ENCODE measurements at regions not wholly inside any gene's neighbourhood (a gene's known extent, or its start where the extent isn't known, plus 50 kb on each side); places are given as distances from the start of the nearest gene placed in this dataset.

GRCh38 chr16:13770436-13770835 lies 149.5 kb upstream of the ERCC4 start:
- no peak overlapping the region for H2AFZ ChIP-seq (ENCODE audit: insufficient read depth, low read depth, low read length, poor library complexity, severe bottlenecking)
- no peak overlapping the region for H3K9ac ChIP-seq (ENCODE audit: insufficient read depth, low read length, poor library complexity, severe bottlenecking)
- DNase-seq, result no peak
- no peaks in the 10 kb centered on the region for H3K9me3 ChIP-seq (replicated peaks in 1 of 2; ENCODE audit: control insufficient read depth in 1 of 2, insufficient read depth in 1 of 2, low read length in 2 of 2)
- H3K4me3 Mint-ChIP-seq, result no peak overlapping the region
- no peaks in the 10 kb centered on the region for H3K4me1 Mint-ChIP-seq
- no peak overlapping the region for H3K27ac Mint-ChIP-seq
- H4K20me1 ChIP-seq (ENCODE audit: insufficient read depth, low read length), result no peaks in the 10 kb centered on the region
- H3K4me2 ChIP-seq (replicated peaks; ENCODE audit: extremely low read depth, low read length, poor library complexity, severe bottlenecking), result no peak overlapping the region
- no peak overlapping the region for H3K27ac ChIP-seq (ENCODE audit: low read depth in 1 of 2, low read length in 2 of 2)
- H3K36me3 Mint-ChIP-seq, result no peaks in the 10 kb centered on the region
- H3K4me3 ChIP-seq (replicated peaks in 1 of 3; ENCODE audit: low read depth in 2 of 3, low read length in 3 of 3), result no peak overlapping the region
- 92% methylated on average over 5 of the region's 5 CpGs for WGBS (ENCODE audit: insufficient coverage)
- no peaks in the 10 kb centered on the region for H3K36me3 ChIP-seq (replicated peaks in 1 of 2; ENCODE audit: control insufficient read depth in 1 of 2, insufficient read depth in 2 of 2, low read length in 2 of 2)
- no peaks in the 10 kb centered on the region for H3K4me1 ChIP-seq (ENCODE audit: control insufficient read depth in 1 of 2, insufficient read depth in 2 of 2, low read length in 2 of 2)
- peaks cover 0 to 1% (median 0%) of the 10 kb centered on the region in 3 donors for H3K27me3 Mint-ChIP-seq (ENCODE audit: low read depth in 3 of 3)
- no peak for TF ChIP-seq CTCF (IDR thresholded peaks at IDR 0.05)
- H3K27me3 ChIP-seq (ENCODE audit: control insufficient read depth in 2 of 2, insufficient read depth in 2 of 2, low read length in 2 of 2), result no peaks in the 10 kb centered on the region
- peaks cover 4 to 15% (median 6%) of the 10 kb centered on the region in 7 donors for H3K9me3 Mint-ChIP-seq
- intact Hi-C loops (cut with micrococcal nuclease), result no loop called here
- no peaks in the 10 kb centered on the region for H3K79me2 ChIP-seq (ENCODE audit: insufficient read depth, low read length)

GRCh38 chr16:13772782-13773181 lies 147.2 kb upstream of the ERCC4 start:
- WGBS (ENCODE audit: insufficient coverage), result no CpG with 5 or more reads among the region's 1 CpG
- Mint-ChIP-seq H3K27me3 (ENCODE audit: low read depth in 3 of 3) (peaks cover 0 to 1% (median 0%) of the 10 kb centered on the region in 3 donors), H3K36me3 (no peaks in the 10 kb centered on the region), H3K27ac (no peak overlapping the region), H3K4me3 (no peak overlapping the region), H3K9me3 (peaks cover 4 to 15% (median 9%) of the 10 kb centered on the region in 7 donors), H3K4me1 (no peaks in the 10 kb centered on the region)
- H3K27ac ChIP-seq (ENCODE audit: low read depth in 1 of 2, low read length in 2 of 2), result no peak overlapping the region
- H2AFZ ChIP-seq (ENCODE audit: insufficient read depth, low read depth, low read length, poor library complexity, severe bottlenecking), result no peak overlapping the region
- H4K20me1 ChIP-seq (ENCODE audit: insufficient read depth, low read length), result no peaks in the 10 kb centered on the region
- H3K4me1 ChIP-seq (ENCODE audit: control insufficient read depth in 1 of 2, insufficient read depth in 2 of 2, low read length in 2 of 2), result no peaks in the 10 kb centered on the region
- no peaks in the 10 kb centered on the region for H3K27me3 ChIP-seq (ENCODE audit: control insufficient read depth in 2 of 2, insufficient read depth in 2 of 2, low read length in 2 of 2)
- no peak overlapping the region for H3K9ac ChIP-seq (ENCODE audit: insufficient read depth, low read length, poor library complexity, severe bottlenecking)
- no peak overlapping the region for H3K4me3 ChIP-seq (replicated peaks in 1 of 3; ENCODE audit: low read depth in 2 of 3, low read length in 3 of 3)
- no peaks in the 10 kb centered on the region for H3K79me2 ChIP-seq (ENCODE audit: insufficient read depth, low read length)
- no peaks in the 10 kb centered on the region for H3K36me3 ChIP-seq (replicated peaks in 1 of 2; ENCODE audit: control insufficient read depth in 1 of 2, insufficient read depth in 2 of 2, low read length in 2 of 2)
- no peaks in the 10 kb centered on the region for H3K9me3 ChIP-seq (replicated peaks in 1 of 2; ENCODE audit: control insufficient read depth in 1 of 2, insufficient read depth in 1 of 2, low read length in 2 of 2)
- TF ChIP-seq CTCF (IDR thresholded peaks at IDR 0.05), result no peak
- intact Hi-C loops (cut with micrococcal nuclease), result no loop called here
- H3K4me2 ChIP-seq (replicated peaks; ENCODE audit: extremely low read depth, low read length, poor library complexity, severe bottlenecking), result no peak overlapping the region
- DNase-seq, result no peak

Data from CD14-positive monocyte (primary cell).